ENCODE measurements at regions not wholly inside any gene's neighbourhood (a gene's known extent, or its start where the extent isn't known, plus 50 kb on each side); places are given as distances from the start of the nearest gene placed in this dataset.

- Histone ChIP-seq H3K4me3 (ENCODE audit: low read length) (no peak overlapping the region), H3K36me3 (ENCODE audit: control insufficient read depth, insufficient read depth, low read length) (no peaks in the 10 kb centered on the region), H3K27ac (ENCODE audit: low read length) (no peak overlapping the region), H3K9me3 (ENCODE audit: control insufficient read depth, insufficient read depth, low read length) (no peaks in the 10 kb centered on the region), H3K4me1 (ENCODE audit: control insufficient read depth, insufficient read depth, low read length) (no peaks in the 10 kb centered on the region), H3K27me3 (ENCODE audit: control insufficient read depth, insufficient read depth, low read length) (no peaks in the 10 kb centered on the region)
- intact Hi-C loops (cut with micrococcal nuclease): no loop called here
- 96% methylated on average over 3 of the region's 3 CpGs for WGBS (ENCODE audit: insufficient coverage)
- H3K27ac Mint-ChIP-seq: no peak overlapping the region
- no peaks in the 10 kb centered on the region for H3K9me3 Mint-ChIP-seq
- H3K4me3 Mint-ChIP-seq: no peak overlapping the region
- H3K36me3 Mint-ChIP-seq: no peaks in the 10 kb centered on the region
- DNase-seq (no peak), ATAC-seq (no peak)
- H3K27me3 Mint-ChIP-seq (ENCODE audit: low read depth in 2 of 2): peaks cover 28 to 61% of the 10 kb centered on the region in 2 donors
- TF ChIP-seq CTCF (IDR thresholded peaks at IDR 0.05): no peak
- H3K4me1 Mint-ChIP-seq: no peaks in the 10 kb centered on the region
Observed at GRCh38 chr17:34412965-34413441, 50.0 kb upstream of the CCL1 start.
